OCI-LY1 (cell line): ENCODE measurements at regions not wholly inside any gene's neighbourhood (a gene's known extent, or its start where the extent isn't known, plus 50 kb on each side); places are given as distances from the start of the nearest gene placed in this dataset.

Source experiments
- EZH2 ChIP-seq: fragments of 200-600 bp; sonication (generic), shearing (Covaris generic); IDR thresholded peaks from 2 replicates; pipeline ENCODE4 v1.8.0; 2017; ENCODE audit warnings: borderline replicate concordance, mixed run types, mild to moderate bottlenecking, antibody characterized with exemption, low read length, moderate library complexity, mixed read lengths
- TF ChIP-seq, protein P1 (sequence below): fragments of 200-600 bp; sonication (generic), shearing (Covaris generic); IDR thresholded peaks from 2 replicates; pipeline ENCODE4 v1.5.1; 2017; ENCODE audit warnings: mild to moderate bottlenecking, antibody characterized with exemption, low read length, moderate library complexity, mixed read lengths

DNA sequence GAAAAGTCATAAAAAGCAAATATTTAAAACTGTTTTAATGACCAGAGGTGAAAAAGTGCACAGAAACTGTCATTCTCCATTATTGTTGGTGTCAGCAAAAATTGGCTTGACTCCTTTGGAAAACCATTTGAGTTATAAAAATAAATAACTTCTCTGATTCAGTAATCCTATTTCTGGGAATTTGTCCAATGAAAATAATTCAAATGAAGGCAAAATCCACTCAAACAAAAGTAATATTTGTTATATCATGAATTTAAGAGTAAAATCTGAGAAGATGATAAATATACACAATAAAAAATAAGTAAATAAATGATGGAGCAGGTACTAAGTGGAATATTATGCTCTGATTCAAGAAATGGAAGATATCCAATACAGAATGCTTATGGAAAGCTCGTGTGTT is 326.6 kb upstream of the KLF6 start:
- TF ChIP-seq, protein P1, sequence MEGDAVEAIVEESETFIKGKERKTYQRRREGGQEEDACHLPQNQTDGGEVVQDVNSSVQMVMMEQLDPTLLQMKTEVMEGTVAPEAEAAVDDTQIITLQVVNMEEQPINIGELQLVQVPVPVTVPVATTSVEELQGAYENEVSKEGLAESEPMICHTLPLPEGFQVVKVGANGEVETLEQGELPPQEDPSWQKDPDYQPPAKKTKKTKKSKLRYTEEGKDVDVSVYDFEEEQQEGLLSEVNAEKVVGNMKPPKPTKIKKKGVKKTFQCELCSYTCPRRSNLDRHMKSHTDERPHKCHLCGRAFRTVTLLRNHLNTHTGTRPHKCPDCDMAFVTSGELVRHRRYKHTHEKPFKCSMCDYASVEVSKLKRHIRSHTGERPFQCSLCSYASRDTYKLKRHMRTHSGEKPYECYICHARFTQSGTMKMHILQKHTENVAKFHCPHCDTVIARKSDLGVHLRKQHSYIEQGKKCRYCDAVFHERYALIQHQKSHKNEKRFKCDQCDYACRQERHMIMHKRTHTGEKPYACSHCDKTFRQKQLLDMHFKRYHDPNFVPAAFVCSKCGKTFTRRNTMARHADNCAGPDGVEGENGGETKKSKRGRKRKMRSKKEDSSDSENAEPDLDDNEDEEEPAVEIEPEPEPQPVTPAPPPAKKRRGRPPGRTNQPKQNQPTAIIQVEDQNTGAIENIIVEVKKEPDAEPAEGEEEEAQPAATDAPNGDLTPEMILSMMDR: no peak
- no peak for TF ChIP-seq EZH2
